Upper lobe of left lung (tissue), 6 donors: ENCODE measurements at regions not wholly inside any gene's neighbourhood (a gene's known extent, or its start where the extent isn't known, plus 50 kb on each side); places are given as distances from the start of the nearest gene placed in this dataset.
A peak's percentile ranks its signal among the peaks of the same experiment; 100 is the strongest.

ENCODE experiments used
- ATAC-seq, 2 donors: fragments of 200-7000 bp; cut with Tn5 transposase; one replicate each; pipeline ENCODE4 v1.9.1; 2022; ENCODE audit warnings: mild to moderate bottlenecking in 2 of 2, moderate library complexity in 2 of 2; ENCODE audit not compliant: low FRiP score in 2 of 2
- DNase-seq, 2 donors: peaks; one replicate each; pipeline ENCODE4 v3.0.0-alpha.2; 2019 to 2020
- H3K27ac ChIP-seq, 4 donors: fragments of 200-600 bp; sonication (generic); one replicate each; pipeline ENCODE4 v1.5.1; 2016 to 2019
- H3K27me3 ChIP-seq, 4 donors: fragments of 200-600 bp; sonication (generic); one replicate each; pipeline ENCODE4 v1.5.1; 2017 to 2019
- H3K36me3 ChIP-seq, 4 donors: fragments of 200-600 bp; sonication (generic); one replicate each; pipeline ENCODE4 v1.5.1; 2016 to 2019
- H3K4me1 ChIP-seq, 4 donors: fragments of 200-600 bp; sonication (generic); one replicate each; pipeline ENCODE4 v1.5.1; 2018 to 2019
- H3K4me3 ChIP-seq, 4 donors: fragments of 200-600 bp; sonication (generic); one replicate each; pipeline ENCODE4 v1.5.1; 2017 to 2019; ENCODE audit warnings: mild to moderate bottlenecking in 2 of 4, moderate library complexity in 1 of 4
- H3K9me3 ChIP-seq, 4 donors: fragments of 200-600 bp; sonication (generic); one replicate each; pipeline ENCODE4 v1.5.1; 2018 to 2019
- CTCF ChIP-seq, 6 experiments: fragments of 450-650 bp in 4 of 6; fragments of 200-600 bp in 2 of 6; sonication (generic) in 2 of 6; IDR thresholded peaks; one replicate each; pipeline ENCODE4 v1.5.1; 2016 to 2019; ENCODE audit warnings: antibody characterized with exemption in 6 of 6
- EP300 ChIP-seq, 4 donors: sonication (generic); formaldehyde crosslinking; IDR thresholded peaks; one replicate each; pipeline ENCODE4 v1.5.1; 2017; ENCODE audit warnings: antibody characterized with exemption in 4 of 4, control low read depth in 2 of 4
- POLR2A ChIP-seq, 4 donors: fragments of 450-650 bp; IDR thresholded peaks; one replicate each; pipeline ENCODE4 v1.5.1; 2016 to 2017; ENCODE audit warnings: antibody characterized with exemption in 4 of 4, mild to moderate bottlenecking in 2 of 4
- POLR2AphosphoS5 ChIP-seq, 2 donors: sonication (generic); formaldehyde crosslinking; IDR thresholded peaks; one replicate each; pipeline ENCODE4 v1.5.1; 2017; ENCODE audit warnings: antibody characterized with exemption in 2 of 2
- WGBS, 2 donors: methylation state at CpG; one replicate each; pipeline ENCODE4 v1.1.5; 2017 to 2018; 5-methylcytosine and 5-hydroxymethylcytosine counted together
- donor health status: DM: no; HTN: no; CAD: no; lungs with moderate emphysema.
- donor health status: DM: no; HTN: yes; CAD: no; lungs with severe emphysema.

GRCh38 chr5:118253225-118254061 is 734.9 kb downstream of the DTWD2 start:
- no peak for ATAC-seq
- no peaks in the 10 kb centered on the region for H3K36me3 ChIP-seq
- peaks cover 6 to 16% (median 12%) of the 10 kb centered on the region in 4 donors for H3K9me3 ChIP-seq
- H3K4me3 ChIP-seq: no peak overlapping the region
- no peak for DNase-seq
- no peaks in the 10 kb centered on the region for H3K4me1 ChIP-seq
- TF ChIP-seq EP300 (IDR thresholded peaks at IDR 0.05) (no peak), POLR2AphosphoS5 (IDR thresholded peaks at IDR 0.05) (no peak), CTCF (IDR thresholded peaks at IDR 0.05) (no peak), POLR2A (IDR thresholded peaks at IDR 0.05) (no peak)
- H3K27ac ChIP-seq: no peak overlapping the region
- no peaks in the 10 kb centered on the region for H3K27me3 ChIP-seq
- 75 to 77% methylated on average over 2 of the region's 2 CpGs for WGBS, 2 donors

GRCh38 chr5:118249386-118249785 is 739.0 kb downstream of the DTWD2 start:
- H3K9me3 ChIP-seq: peaks cover 6 to 27% (median 14%) of the 10 kb centered on the region in 4 donors
- H3K4me1 ChIP-seq: no peaks in the 10 kb centered on the region
- no peaks in the 10 kb centered on the region for H3K36me3 ChIP-seq
- no peak overlapping the region for H3K4me3 ChIP-seq
- WGBS, 2 donors: 68 to 70% methylated on average over 2 of the region's 2 CpGs
- ATAC-seq (no peak), DNase-seq (no peak)
- no peak overlapping the region for H3K27ac ChIP-seq
- H3K27me3 ChIP-seq: no peaks in the 10 kb centered on the region
- TF ChIP-seq CTCF (IDR thresholded peaks at IDR 0.05) (no peak), EP300 (IDR thresholded peaks at IDR 0.05) (no peak), POLR2A (IDR thresholded peaks at IDR 0.05) (no peak), POLR2AphosphoS5 (IDR thresholded peaks at IDR 0.05) (no peak)

GRCh38 chr5:118247458-118247857 is 740.9 kb downstream of the DTWD2 start:
- Histone ChIP-seq H3K4me3 (no peak overlapping the region), H3K9me3 (peaks cover 6 to 27% (median 14%) of the 10 kb centered on the region in 4 donors), H3K36me3 (no peaks in the 10 kb centered on the region), H3K27ac (no peak overlapping the region), H3K27me3 (no peaks in the 10 kb centered on the region), H3K4me1 (no peaks in the 10 kb centered on the region)
- no peak for TF ChIP-seq POLR2A (IDR thresholded peaks at IDR 0.05)
- no peak for TF ChIP-seq POLR2AphosphoS5 (IDR thresholded peaks at IDR 0.05)
- 84 to 91% methylated on average over 2 to 4 of the region's 4 CpGs for WGBS, 2 donors
- no peak for ATAC-seq
- DNase-seq: peak in 1 of 2 donors; percentile 44

- WGBS, 2 donors: 73 to 75% methylated on average over 2 of the region's 2 CpGs
- no peak overlapping the region for H3K4me3 ChIP-seq
- peaks cover 0 to 12% (median 2%) of the 10 kb centered on the region in 4 donors for H3K9me3 ChIP-seq
- TF ChIP-seq POLR2AphosphoS5 (IDR thresholded peaks at IDR 0.05): no peak
- DNase-seq (no peak), ATAC-seq (no peak)
- H3K4me1 ChIP-seq: no peaks in the 10 kb centered on the region
- no peak overlapping the region for H3K27ac ChIP-seq
- H3K36me3 ChIP-seq: no peaks in the 10 kb centered on the region
- H3K27me3 ChIP-seq: no peaks in the 10 kb centered on the region
Measured at GRCh38 chr5:118243613-118244012, 744.7 kb downstream of the DTWD2 start.

GRCh38 chr5:118243068-118243467 is 745.3 kb downstream of the DTWD2 start:
- Histone ChIP-seq H3K4me1 (no peaks in the 10 kb centered on the region), H3K27me3 (no peaks in the 10 kb centered on the region), H3K4me3 (no peak overlapping the region), H3K36me3 (no peaks in the 10 kb centered on the region), H3K9me3 (peaks cover 0 to 8% (median 1%) of the 10 kb centered on the region in 4 donors), H3K27ac (no peak overlapping the region)
- ATAC-seq: no peak
- no peak for TF ChIP-seq CTCF (IDR thresholded peaks at IDR 0.05)
- TF ChIP-seq EP300 (IDR thresholded peaks at IDR 0.05): no peak
- no peak for TF ChIP-seq POLR2A (IDR thresholded peaks at IDR 0.05)
- TF ChIP-seq POLR2AphosphoS5 (IDR thresholded peaks at IDR 0.05): no peak
- no peak for DNase-seq
